Ectodermal cell (in vitro differentiated cells): ENCODE measurements at regions not wholly inside any gene's neighbourhood (a gene's known extent, or its start where the extent isn't known, plus 50 kb on each side); places are given as distances from the start of the nearest gene placed in this dataset.

Source experiments
- H3K27ac ChIP-seq: 2 replicates; pipeline ENCODE4 v1.7.0; 2013; ENCODE audit warnings: mild to moderate bottlenecking, low read depth, low read length; ENCODE audit not compliant: insufficient read depth, poor library complexity, severe bottlenecking
- H3K27me3 ChIP-seq: 2 replicates; pipeline ENCODE4 v1.7.0; 2013; ENCODE audit warnings: mild to moderate bottlenecking, low read length; ENCODE audit not compliant: insufficient read depth, control insufficient read depth, poor library complexity, severe bottlenecking
- H3K36me3 ChIP-seq: one replicate; pipeline ENCODE4 v1.7.0; 2013; ENCODE audit warnings: low read length; ENCODE audit not compliant: control insufficient read depth, insufficient read depth
- H3K4me1 ChIP-seq: one replicate; pipeline ENCODE4 v1.7.0; 2013; ENCODE audit warnings: low read length; ENCODE audit not compliant: control insufficient read depth, insufficient read depth
- H3K4me3 ChIP-seq: 2 replicates; pipeline ENCODE4 v1.7.0; 2013; ENCODE audit warnings: low read depth, low read length, control low read depth; ENCODE audit not compliant: insufficient read depth
- H3K9me3 ChIP-seq: 2 replicates; pipeline ENCODE4 v1.7.0; 2013; ENCODE audit warnings: mild to moderate bottlenecking, low read length, moderate library complexity; ENCODE audit not compliant: control insufficient read depth
- WGBS, 2 experiments: methylation state at CpG; one replicate each; pipeline ENCODE4 v1.1.7; 2013; ENCODE audit warnings: missing lambda C conversion rate in 2 of 2; 5-methylcytosine and 5-hydroxymethylcytosine counted together

DNA sequence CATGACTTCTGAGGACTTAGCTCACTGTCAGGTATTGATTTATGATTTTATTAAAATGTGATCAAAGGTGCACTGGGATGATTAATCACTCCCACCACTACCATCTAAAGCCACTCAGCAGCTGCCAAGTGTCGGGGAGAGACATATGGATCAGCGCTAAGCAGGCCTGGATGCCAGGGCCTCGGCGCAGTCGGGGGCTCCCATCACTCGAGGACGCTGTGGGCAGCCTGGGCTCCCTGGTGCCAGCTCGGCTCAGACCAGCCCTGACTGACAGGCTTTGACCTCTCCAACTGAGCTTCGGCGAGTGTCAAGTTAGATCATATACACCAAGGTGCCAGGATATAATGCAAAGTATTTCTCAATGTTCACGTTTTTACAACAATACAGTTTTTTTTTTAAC, 267.7 kb downstream of the ACTR3B start:
- H3K4me3 ChIP-seq: no peak overlapping the region
- H3K27me3 ChIP-seq: no peaks in the 10 kb centered on the region
- H3K36me3 ChIP-seq: no peaks in the 10 kb centered on the region
- no peak overlapping the region for H3K27ac ChIP-seq
- no peaks in the 10 kb centered on the region for H3K9me3 ChIP-seq
- WGBS, 2 experiments: 95% methylated on average over 11 of the region's 11 CpGs
- peaks cover 13% of the 10 kb centered on the region for H3K4me1 ChIP-seq

DNA sequence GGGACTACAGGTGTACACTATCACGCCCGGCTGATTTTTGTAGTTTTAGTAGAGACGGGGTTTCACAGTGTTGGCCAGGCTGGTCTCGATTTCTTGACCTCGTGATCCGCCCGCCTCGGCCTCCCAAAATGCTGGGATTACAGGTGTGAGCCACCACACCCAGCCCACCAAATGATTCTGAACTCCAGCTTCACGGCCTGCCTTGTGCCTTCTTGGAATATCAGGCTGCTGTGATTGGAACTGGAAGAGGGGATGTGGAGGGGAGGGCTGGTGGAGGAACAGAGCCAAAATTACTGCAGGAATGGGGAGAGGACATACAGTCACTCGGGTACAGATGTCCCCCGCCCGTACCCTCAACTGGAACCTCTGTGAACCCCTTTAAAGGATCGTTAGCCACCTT, 268.4 kb downstream of the ACTR3B start:
- 91 to 94% methylated on average over 13 of the region's 13 CpGs for WGBS, 2 experiments
- Histone ChIP-seq H3K9me3 (no peaks in the 10 kb centered on the region), H3K36me3 (no peaks in the 10 kb centered on the region), H3K4me3 (no peak overlapping the region), H3K4me1 (peaks cover 7% of the 10 kb centered on the region), H3K27me3 (no peaks in the 10 kb centered on the region), H3K27ac (no peak overlapping the region)

DNA sequence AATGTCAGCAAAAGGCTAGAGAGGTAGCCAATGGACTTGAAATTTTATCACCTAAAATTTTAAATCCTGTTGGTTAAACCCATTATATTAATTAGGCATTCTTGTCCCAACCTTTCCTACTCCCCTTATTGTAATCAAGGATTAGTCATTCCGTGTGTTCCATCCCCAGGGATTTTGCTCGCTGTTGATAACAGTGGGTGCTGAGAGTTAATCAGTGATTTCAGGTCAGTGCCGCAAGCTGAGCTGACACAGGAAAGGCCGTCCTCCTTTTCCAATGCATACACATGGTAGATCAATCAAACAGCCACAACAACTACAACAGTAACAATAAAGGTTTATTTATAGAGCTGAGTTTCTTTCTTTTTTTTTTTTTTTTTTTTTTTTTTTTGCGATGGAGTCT, 271.4 kb downstream of the ACTR3B start:
- 86 to 87% methylated on average over 5 of the region's 5 CpGs for WGBS, 2 experiments
- H3K4me1 ChIP-seq: no peaks in the 10 kb centered on the region
- H3K36me3 ChIP-seq: no peaks in the 10 kb centered on the region
- no peaks in the 10 kb centered on the region for H3K9me3 ChIP-seq
- H3K27me3 ChIP-seq: no peaks in the 10 kb centered on the region
- no peak overlapping the region for H3K27ac ChIP-seq
- no peak overlapping the region for H3K4me3 ChIP-seq

DNA sequence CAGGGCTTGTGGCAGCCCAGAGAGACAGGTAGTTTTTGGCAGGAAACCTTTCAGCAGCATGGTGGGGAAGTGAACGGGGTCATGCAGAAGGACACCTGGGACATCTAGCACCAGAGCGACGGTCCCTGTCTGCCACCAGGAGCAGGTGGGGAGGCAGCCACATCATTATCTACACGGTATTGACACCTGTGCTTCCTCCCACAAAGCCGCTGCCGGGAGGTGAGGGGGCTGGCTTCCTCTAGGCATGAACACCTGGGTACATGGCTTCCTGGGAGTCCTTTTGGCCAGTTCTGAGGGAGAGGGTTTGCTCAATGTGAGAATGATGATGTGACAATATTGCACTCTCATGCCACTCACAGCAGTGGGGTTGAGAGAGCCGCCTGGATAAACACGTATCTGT, 275.2 kb downstream of the ACTR3B start:
- Histone ChIP-seq H3K9me3 (no peaks in the 10 kb centered on the region), H3K27me3 (no peaks in the 10 kb centered on the region), H3K36me3 (no peaks in the 10 kb centered on the region), H3K4me3 (no peak overlapping the region), H3K27ac (no peak overlapping the region), H3K4me1 (peaks cover 6% of the 10 kb centered on the region)
- WGBS, 2 experiments: 93 to 95% methylated on average over 8 of the region's 8 CpGs

DNA sequence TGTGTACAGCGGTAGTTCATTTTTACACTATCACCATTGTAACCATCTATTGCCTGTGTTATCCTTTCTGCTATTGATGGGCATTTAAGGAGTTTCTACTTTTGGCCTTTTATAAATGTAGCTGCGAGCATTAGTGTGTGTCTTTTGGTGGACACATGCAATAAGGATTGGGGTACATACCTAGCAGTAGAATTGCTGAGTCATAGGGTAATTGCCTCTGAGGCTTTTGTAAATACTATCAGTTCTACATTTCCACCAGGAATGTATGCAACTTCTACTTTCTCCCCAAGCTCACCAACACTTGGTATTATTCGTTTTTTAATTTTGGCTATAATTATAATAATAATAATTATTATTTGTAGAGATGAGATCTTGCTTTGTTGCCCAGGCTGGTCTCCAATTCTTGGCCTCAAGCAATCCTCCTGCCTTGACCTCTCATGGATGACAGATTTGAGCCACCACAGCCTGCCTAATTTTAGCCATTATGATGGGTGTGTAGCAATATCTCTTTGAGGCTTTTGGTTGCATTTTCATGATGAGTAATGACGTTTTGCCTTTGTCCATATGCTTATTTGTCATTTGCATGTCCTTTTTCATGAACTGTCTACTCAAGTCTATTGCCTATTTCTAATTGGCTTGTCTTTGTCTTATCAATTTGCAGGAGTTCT, 277.0 kb downstream of the ACTR3B start:
- Histone ChIP-seq H3K27me3 (no peaks in the 10 kb centered on the region), H3K9me3 (no peaks in the 10 kb centered on the region), H3K4me3 (no peak overlapping the region), H3K4me1 (peaks cover 6% of the 10 kb centered on the region), H3K27ac (no peak overlapping the region), H3K36me3 (no peaks in the 10 kb centered on the region)
- WGBS, 2 experiments: 93 to 100% methylated on average over 1 to 3 of the region's 4 CpGs

DNA sequence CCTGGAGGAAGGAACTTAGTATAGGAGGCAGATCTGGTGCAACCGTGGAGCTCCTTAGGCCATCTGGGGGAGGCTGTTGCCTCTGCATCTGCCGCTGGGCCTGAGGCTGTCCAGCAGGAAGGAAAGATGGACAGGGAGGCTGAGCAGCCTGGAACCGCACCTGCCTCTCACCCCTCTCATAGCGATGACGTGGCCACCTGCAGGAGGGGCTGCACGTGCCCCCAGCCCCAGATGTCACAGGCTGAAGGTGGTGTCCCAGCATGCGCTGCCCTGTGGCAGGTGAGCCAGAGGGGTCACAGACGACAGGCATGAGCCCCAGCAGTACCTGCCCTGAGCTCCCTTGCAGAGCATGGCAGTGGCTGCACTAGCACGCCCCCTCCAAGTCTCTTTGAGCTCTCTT, 283.9 kb downstream of the ACTR3B start:
- H3K4me1 ChIP-seq: peaks cover 6% of the 10 kb centered on the region
- WGBS, 2 experiments: 92% methylated on average over 9 of the region's 9 CpGs
- H3K36me3 ChIP-seq: no peaks in the 10 kb centered on the region
- H3K9me3 ChIP-seq: no peaks in the 10 kb centered on the region
- H3K27ac ChIP-seq: no peak overlapping the region
- H3K27me3 ChIP-seq: no peaks in the 10 kb centered on the region
- no peak overlapping the region for H3K4me3 ChIP-seq

DNA sequence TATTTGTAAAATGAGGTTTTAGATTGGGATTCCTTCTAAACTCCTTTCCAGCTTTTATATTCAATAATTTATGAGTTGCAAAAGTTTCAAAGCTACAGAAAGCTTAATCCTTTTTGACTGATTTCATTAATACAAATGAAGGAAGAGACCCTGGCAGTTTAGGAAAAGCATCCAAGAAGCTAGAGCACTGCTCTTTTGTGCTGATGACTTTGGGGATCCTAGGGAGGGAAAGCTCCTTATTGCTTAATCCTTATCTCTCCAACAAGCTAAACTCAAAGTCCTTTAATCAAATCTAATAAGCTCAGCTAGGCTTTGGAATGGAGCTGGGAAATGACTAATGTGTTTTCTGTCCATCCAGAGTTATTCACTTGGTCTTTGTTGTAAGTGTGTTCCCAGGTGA, 285.4 kb downstream of the ACTR3B start:
- Histone ChIP-seq H3K27ac (no peak overlapping the region), H3K9me3 (no peaks in the 10 kb centered on the region), H3K27me3 (no peaks in the 10 kb centered on the region), H3K4me1 (no peaks in the 10 kb centered on the region), H3K4me3 (no peak overlapping the region), H3K36me3 (no peaks in the 10 kb centered on the region)

DNA sequence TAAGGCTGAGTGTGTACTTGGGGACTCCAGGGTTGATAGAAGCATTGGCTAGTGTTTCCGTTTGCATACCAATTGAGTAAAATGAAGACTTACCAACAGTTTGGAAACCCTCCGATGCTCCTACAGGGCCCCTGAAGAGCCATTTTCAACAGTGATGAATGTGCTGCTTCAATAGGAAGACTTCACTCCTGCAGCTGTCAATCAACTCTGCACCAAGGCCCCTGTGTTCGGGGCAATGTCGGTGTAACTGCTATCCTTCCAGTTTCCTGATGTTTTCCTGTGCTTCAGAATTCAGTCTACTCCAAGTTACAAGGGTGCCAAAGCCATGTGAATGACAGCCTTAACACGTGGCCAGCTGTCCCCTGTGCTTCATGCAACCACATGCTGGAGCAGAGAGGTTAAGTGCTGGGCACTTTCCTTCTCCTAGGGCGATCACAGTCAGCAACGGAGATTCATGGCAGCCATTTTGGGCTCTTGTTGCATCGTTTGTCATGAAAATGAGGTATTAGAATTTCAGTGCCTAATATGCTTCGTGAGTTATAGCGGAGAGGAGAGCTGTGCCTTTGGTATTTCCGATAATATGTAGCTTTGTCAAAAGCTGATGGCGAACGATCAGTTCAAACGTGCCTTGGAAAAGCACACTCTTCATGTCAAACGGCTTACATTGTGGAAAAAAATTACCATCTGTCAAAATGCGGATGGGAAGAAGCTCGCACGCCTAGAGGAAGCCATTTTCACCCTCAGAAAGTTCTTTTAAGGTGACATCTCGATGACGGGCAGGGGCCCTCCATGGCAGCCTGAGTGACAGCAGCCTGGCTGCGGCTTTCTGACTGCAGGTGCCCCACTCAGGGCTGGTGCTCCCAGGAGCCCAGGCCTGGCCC, 287.8 kb downstream of the ACTR3B start:
- H3K4me3 ChIP-seq: no peak overlapping the region
- H3K36me3 ChIP-seq: no peaks in the 10 kb centered on the region
- H3K27ac ChIP-seq: no peak overlapping the region
- H3K4me1 ChIP-seq: no peaks in the 10 kb centered on the region
- no peaks in the 10 kb centered on the region for H3K27me3 ChIP-seq
- no peaks in the 10 kb centered on the region for H3K9me3 ChIP-seq
- 92% methylated on average over 21 of the region's 21 CpGs for WGBS, 2 experiments

DNA sequence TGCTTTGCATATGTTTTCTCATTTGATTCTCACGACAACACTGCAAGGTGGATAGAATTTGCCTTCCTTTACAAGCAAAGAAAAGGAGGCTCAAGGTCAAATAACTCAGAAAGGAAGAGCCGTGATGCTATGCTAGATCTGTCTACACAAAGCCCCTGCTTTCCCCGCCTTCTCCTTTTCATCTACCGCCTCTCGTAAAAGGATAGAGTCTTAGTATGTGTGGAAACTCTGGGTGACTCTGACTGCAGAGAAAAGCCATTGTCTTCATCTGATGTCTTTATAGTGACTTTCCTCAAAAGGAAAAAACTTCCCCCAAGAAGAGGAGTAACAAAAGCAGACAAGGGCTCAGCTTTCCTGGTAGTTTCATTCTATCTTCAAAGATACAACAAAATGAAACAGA, 292.7 kb downstream of the ACTR3B start:
- H3K27ac ChIP-seq: no peak overlapping the region
- 46 to 49% methylated on average over 3 to 5 of the region's 5 CpGs for WGBS, 2 experiments
- no peaks in the 10 kb centered on the region for H3K9me3 ChIP-seq
- H3K4me1 ChIP-seq: no peaks in the 10 kb centered on the region
- no peak overlapping the region for H3K4me3 ChIP-seq
- H3K27me3 ChIP-seq: no peaks in the 10 kb centered on the region
- H3K36me3 ChIP-seq: no peaks in the 10 kb centered on the region

DNA sequence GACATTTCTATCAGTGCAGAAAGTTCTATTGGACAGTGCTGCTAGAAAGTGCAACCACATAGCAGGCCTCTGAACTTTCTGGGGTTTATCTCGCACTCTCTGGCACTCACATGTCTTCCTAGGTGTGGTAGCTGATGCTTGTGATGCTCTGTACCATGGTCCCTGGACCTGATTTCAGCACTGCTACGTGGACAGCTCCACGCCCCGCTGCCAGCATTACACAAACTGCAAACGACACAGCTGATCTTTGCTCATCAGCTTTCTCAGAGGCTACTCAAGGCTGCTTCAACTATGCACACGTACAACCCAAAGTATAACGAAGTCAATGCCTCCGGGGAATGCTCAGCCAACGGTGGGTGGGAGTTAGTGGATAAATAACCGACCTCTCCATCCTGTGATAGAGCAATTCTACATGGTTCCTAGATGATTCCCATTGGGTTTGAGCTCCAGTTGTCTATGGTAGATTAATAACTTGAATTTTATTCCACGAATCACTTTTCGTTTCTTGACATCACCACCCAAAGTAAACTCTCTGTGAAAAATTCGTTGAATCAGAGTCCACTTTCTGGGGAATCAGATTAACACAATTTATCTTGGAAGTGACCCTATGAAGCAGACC, 302.5 kb downstream of the ACTR3B start:
- 41 to 49% methylated on average over 13 of the region's 13 CpGs for WGBS, 2 experiments
- Histone ChIP-seq H3K27ac (no peak overlapping the region), H3K4me3 (no peak overlapping the region), H3K36me3 (no peaks in the 10 kb centered on the region), H3K4me1 (no peaks in the 10 kb centered on the region), H3K27me3 (no peaks in the 10 kb centered on the region), H3K9me3 (no peaks in the 10 kb centered on the region)
